UCSD-AML1 (cell line): ENCODE measurements at regions not wholly inside any gene's neighbourhood (a gene's known extent, or its start where the extent isn't known, plus 50 kb on each side); places are given as distances from the start of the nearest gene placed in this dataset.

Experiments used
- DNase-seq: peaks from one replicate; lab custom pipeline; 2025; ENCODE audit not compliant: unreplicated experiment; lab: John Stamatoyannopoulos, UW

GRCh38 chr2:2683606-2684224 lies 352.6 kb upstream of the MYT1L start:
- DNase-seq: no peak

- DNase-seq: no peak
Measured at GRCh38 chr2:2682700-2683342, 351.7 kb upstream of the MYT1L start.

GRCh38 chr2:2681711-2682251 lies 350.7 kb upstream of the MYT1L start:
- peak; percentile 35 for DNase-seq

- DNase-seq: no peak
Measured at GRCh38 chr2:2681085-2681484, 350.0 kb upstream of the MYT1L start.

GRCh38 chr2:2674831-2675230 lies 343.8 kb upstream of the MYT1L start:
- DNase-seq: no peak

- no peak for DNase-seq
Measured at GRCh38 chr2:2673406-2673805, 342.3 kb upstream of the MYT1L start.

GRCh38 chr2:2672249-2672648 lies 341.2 kb upstream of the MYT1L start:
- DNase-seq: no peak

GRCh38 chr2:2671826-2672225 lies 340.8 kb upstream of the MYT1L start:
- DNase-seq: no peak

GRCh38 chr2:2669316-2669715 lies 338.2 kb upstream of the MYT1L start:
- DNase-seq: no peak

GRCh38 chr2:2668681-2669265 lies 337.7 kb upstream of the MYT1L start:
- no peak for DNase-seq

- DNase-seq: no peak
Measured at GRCh38 chr2:2667690-2668089, 336.6 kb upstream of the MYT1L start.

- no peak for DNase-seq
Measured at GRCh38 chr2:2665834-2666133, 334.7 kb upstream of the MYT1L start.

- DNase-seq: no peak
Measured at GRCh38 chr2:2664989-2665833, 334.1 kb upstream of the MYT1L start.

- no peak for DNase-seq
Measured at GRCh38 chr2:2663401-2664036, 332.4 kb upstream of the MYT1L start.

GRCh38 chr2:2662847-2663356 lies 331.8 kb upstream of the MYT1L start:
- no peak for DNase-seq

- no peak for DNase-seq
Measured at GRCh38 chr2:2662037-2662846, 331.2 kb upstream of the MYT1L start.

- DNase-seq: no peak
Measured at GRCh38 chr2:2660789-2661355, 329.8 kb upstream of the MYT1L start.

GRCh38 chr2:2657121-2657962 lies 326.3 kb upstream of the MYT1L start:
- DNase-seq: no peak
